ENCODE measurements at regions not wholly inside any gene's neighbourhood (a gene's known extent, or its start where the extent isn't known, plus 50 kb on each side); places are given as distances from the start of the nearest gene placed in this dataset.
"Not testable (repeated sequence)": the region's sequence is repeated elsewhere in the genome, so short reads cannot be mapped to it uniquely, and the experiment has no call there.

DNA sequence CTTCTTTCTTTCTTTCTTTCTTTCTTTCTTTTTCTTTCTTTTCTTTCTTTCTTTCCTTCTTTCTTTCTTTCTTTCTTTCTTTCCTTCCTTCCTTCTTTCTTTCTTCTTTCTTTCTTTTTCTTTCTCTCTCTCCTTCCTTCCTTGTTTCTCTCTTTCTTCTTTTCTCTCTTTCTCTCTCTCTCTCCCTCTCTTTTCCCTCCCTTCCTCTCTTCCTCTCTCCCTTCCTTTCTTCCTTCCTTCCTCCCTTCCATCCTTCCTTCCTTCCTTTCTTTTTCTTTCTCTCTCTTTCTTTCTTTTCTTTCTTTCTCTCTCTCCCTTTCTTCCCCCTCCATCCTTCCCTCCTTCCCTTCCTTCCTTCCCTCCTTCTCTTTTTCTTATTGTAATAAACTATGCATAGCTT lies 105.5 kb downstream of the ZBTB18 start:
- not testable (repeated sequence) for DNase-seq

DNA sequence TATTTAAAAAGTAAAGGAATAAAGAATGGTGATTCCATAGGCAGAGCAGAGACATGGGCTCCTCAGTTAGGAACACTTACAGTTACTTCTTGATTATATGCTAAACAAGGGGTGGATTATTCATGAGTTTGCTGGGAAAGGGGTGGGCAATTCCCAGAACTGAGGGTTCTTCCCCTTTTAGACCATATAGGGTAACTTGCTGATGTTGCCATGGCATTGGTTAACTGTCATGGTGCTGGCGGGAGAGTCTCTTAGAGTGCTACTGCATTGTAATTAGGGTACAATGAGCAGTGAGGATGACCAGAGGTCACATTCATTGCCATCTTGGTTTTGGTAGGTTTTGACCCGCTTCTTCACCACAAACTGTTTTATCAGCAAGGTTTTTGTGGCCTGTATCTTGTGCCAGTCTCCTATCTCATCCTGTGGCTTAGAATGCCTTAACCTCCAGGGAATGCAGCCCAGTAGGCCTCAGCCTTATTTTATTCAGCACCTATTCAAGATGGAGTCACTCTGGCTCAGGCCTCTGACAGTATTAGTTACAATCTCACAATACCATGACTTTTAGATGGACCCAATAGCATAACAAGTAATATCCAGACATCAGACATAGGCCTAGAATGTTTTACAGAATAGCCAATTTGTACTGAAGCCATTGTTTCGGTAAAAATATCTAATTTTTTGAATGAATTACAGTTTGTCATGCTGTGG lies 106.8 kb downstream of the ZBTB18 start:
- DNase-seq, result no peak

DNA sequence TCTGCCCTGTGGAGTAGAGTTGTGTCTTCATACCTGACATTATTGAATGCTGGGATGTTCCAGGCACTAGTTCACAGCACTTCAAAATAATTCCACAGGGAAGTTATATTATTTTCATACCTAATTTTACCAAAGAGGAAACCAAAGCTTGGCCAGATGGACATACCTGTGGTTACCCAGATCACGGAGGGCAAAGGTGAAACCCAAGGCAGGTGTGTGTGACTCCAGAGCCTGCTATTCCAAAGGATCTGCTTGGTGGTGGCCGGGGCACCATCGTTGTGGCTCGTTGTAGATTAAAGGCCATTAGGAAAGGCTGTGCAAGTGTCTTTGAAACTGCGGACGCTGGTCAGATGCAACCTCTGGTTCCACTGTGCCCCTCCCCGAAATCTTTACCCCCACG lies 108.6 kb downstream of the ZBTB18 start:
- DNase-seq, result no peak

DNA sequence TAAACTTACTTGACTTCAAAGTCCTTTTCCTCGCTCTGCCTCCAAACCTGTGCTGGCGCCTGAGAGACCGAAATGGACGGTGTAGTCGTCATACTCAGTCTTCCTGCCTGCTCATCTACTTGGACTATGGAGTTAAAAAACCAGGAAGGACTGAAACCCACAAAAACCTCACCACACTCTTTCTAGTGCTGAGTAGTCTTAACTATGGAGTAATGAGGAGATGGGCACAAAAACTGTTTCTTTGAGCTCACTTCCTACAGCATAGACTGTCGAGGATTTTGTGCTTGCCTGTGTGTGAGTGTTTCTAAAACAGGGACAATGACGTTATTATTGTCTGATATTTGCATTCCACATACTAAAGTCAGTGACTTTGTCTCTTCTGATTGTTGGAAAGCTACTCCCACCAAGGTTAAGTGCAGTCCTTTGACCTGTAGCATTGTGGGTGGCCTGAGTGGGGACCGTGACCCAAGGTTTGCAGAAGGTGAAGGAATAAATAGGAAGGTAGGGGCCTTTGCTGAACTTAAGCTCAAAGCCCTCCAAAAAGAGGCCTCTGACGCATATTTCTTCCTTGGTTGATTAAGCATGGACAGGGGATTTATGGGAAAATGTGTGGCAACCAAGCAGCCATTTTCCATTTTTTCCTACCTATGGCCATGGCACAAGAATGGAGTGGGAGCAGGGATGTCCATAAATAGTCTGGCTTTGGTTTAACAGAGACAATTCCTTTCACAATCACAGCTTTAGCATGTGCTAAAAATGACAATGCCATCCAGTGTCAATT lies 109.6 kb downstream of the ZBTB18 start:
- no peak for DNase-seq

DNA sequence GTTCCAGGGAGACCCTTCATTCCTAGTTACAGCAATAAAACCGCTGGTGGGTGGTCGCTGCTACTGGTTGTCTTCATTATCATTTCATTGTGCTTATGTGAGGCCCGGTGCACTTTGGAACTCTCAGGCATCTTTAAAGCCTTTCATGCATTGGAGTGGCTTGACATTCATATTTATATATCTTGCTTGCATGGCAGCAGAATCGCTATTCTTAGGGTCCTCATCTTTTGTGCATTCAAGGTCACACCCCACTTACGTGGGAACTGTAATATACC lies 110.1 kb downstream of the ZBTB18 start:
- no peak for DNase-seq

DNA sequence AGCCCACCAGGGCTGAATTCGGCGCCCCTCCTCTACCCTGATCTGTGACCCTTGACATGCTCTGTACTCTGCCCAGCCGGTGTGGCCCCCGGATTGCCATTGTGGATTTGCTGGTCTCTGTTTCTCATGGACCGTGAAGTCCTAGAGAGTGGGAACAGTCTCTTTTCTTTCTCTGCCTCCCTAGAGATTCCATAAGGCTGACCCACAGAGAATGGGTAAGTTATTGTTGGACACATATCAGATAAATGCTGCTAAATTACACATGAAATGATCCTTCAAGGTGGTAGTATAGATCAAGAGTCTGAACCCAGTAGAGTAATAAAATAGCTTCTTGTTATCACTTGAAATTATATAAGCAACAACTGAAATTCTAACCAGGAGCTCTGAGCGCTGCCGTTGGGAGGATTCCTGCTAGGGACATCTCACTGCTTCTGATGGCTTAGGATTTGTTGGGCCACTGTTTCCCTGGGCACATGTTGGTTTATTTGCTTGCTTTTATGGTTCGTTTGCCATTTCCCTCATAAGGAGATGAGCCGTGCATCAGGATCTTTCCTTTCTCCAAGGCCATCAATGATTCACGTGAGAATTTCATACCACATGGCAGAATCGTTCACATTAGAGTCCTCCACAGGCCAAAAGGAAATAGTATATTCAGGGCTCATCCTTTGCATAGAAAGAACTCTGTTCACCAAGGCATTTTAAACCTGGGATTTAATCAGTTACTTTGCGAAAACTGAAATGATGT lies 111.9 kb downstream of the ZBTB18 start:
- DNase-seq, result no peak

DNA sequence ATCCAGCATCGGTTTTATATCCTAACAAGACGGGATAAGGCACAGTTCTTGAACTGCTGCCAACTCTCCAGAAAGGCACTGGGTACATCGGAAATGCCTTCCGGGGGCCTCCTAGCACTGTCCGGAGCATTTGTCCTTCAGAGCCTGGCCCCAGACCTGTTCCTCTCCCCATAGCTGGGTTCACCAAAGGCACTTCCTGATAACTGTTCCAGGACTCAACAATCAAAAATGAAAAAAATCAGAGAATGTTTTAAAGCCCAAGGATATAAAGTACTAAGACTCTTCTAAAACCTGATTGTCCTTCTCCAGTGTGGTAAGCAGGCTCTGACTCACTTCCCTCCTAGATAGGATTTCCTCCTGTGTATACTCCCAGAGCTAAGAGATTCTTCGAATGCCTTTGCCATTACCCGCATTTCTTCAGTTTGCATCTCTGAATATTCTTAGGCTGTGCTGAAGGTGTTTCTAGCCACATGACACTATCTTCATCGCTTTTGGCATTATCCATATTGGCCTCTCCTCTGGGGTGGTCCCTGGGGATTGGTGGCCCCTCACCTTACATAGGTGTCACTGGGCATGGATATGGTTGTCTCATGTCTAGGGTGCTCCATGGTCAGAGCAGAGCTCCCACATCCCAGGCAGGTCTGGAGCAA lies 112.9 kb downstream of the ZBTB18 start:
- DNase-seq, result no peak

DNA sequence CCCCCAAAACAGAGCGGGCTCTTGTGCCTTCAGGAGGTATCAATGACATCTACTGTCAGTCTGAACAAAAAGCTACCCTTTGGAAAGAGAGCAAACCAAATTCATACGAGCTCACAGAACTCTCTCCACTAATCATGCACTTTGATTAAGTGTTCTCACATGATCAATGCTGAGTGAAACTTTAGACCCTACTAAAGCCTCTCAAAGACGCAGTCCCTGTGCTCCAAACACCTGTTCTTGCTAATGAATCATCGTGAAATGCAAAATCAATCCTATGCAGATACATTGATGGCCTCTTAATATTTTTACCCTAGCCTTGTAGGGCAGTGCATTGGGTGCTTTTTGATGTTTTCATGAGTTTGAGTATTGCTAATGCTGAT lies 113.4 kb downstream of the ZBTB18 start:
- no peak for DNase-seq

DNA sequence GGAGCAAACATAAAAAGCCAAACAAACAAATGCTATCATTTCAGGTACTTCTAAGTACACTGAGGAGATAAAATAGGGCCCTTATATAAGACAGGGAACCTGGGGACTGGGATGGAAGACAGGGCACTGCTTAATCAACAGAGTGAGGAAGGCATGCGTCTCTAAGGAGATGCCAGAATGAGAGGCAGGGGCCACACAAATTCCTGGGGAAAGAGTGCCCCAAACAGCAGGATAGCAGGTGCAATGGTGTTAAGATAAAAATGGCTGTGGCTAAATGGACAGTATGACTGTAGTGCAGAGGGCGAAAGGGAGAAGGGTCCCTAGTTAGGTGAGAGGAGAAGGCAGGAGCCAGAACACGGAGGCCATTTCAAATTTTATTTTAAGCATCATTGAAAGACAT lies 113.9 kb downstream of the ZBTB18 start:
- no peak for DNase-seq

DNA sequence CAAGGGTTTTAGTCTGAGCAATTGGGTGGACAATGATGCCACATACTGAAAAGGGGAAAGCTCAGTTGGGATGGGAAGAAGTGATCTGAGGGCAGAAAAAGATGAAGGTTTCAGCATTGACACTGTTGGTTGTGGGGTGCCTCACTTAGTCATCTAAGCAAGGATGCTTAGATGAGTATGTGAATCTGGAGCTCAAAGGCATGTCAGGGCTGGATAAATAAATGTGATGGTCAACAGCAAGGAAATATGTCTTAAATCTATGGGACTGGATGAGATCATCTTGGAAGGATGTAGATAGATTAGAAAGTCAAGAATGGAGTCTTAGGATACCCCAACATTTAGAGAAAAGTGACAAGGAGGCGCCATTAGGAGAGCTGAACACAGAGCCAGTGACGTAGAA lies 114.6 kb downstream of the ZBTB18 start:
- no peak for DNase-seq

DNA sequence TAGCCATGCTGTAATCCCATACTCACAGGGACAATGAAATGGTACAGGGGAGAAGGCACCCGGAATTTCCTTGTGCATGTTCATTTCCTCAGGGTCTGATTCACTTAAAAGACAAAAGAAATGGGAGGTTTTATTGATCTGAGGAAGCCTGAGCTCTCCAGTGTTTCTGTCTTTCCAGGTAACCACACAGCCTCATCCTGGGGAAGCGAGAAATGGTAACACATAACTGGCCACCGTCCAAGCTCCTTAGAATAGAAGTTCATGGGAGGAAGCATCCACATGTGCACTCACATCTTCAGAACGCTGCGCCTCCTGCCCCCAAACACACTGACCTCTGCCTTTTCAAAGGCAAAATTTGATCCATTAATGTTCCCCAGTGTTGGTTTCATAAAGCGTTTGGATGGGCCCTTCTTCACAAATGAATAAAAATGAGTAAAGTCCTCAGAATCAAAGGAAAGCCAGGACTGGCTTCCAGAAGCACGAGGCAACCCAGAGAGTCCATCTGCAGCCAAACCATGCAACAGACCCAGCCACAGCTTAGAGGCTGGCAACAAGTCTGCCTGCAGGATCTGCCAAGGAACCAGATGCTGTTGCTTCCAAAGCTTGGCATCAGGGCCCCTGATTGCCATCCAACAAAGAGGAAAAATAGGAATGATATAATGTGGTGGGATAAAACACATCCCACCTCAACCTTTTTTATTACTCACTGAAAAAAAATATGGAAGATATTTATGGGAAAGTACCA lies 120.3 kb downstream of the ZBTB18 start:
- DNase-seq, result peak in 53 of 58 donors; percentile 6 to 89 (median 52)

DNA sequence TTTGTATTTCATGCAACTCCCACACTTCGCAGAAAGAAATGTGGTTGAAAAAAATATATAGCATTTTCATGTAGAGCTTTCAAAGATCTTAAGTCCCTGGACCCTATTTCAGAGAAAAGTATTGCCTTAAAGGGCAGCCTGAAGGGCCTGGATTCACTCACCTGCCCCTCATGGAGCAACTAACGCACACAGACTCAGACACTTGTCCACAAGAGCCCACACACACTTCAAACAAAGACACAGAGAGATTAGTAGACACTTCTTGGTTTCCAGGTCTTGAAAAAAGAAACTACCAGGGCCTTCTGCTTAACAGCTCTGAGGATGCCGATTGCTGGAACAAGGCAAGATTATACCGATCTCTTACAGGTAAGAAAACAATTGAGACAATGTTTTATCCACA lies 122.2 kb downstream of the ZBTB18 start:
- DNase-seq, result no peak

DNA sequence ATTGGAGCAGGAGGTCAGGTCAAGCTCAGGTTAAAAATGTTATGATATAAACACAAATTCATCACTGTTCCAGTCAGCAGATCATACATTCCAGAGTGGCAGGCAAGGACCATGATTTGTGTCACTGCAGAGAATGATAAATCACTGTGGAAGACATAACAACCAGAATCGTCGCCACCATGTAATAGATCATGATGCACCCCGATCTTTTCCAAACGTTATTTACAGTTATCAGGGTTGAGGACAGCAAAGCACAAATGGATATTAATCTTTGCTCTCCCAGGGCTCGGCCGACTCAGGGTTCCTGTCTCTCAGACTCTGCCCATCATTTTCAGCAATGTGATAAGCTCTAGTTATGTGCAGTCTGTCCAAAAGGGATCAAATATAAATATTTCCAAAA lies 122.7 kb downstream of the ZBTB18 start:
- DNase-seq, result no peak

DNA sequence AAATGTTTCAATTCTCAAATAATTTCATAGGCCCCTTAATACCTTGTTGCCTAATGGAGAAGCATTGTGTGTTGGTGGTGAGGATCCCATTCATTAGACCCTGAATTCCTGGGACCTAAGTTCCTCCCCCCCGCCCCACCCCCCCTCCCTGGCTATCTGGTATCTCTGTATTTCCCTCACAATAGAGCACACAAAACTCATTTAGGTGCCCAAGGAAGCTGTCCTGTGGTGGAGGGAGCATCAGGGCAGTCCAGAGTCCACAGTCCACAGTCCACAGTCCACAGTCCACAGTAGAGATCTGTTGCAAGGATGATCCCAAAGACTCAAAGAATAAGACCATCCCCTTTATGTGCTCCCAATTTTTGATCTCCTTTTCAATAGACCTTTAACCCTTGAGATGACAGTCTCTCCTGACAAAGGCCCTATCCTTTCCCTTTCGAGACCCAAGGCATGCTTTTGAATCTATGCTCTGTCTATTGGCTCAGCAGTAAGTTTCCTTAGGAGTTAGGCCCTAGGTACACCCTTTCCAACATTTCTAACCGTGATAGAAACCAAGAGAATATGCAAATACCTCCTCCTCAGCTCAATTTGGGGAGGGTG lies 123.9 kb downstream of the ZBTB18 start:
- DNase-seq, result no peak

DNA sequence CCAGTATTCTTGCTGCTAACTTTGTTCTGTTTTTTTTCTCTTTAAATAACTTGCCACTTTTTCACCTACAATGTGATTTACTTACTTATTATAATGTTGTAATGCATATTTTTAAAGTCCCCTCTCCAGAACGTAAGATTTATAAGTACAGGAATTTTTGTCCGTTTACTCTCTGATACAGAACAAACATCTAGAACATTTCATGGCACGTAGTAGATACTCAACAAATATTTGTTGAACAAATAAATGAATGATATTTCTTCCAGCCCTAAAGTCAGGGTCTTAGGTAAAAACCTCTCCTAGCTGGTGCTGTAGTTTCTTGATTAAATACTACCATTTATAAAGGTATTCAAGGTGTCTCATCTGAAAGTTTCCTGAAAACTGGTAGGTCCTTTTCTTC lies 125.1 kb downstream of the ZBTB18 start:
- DNase-seq, result no peak

DNA sequence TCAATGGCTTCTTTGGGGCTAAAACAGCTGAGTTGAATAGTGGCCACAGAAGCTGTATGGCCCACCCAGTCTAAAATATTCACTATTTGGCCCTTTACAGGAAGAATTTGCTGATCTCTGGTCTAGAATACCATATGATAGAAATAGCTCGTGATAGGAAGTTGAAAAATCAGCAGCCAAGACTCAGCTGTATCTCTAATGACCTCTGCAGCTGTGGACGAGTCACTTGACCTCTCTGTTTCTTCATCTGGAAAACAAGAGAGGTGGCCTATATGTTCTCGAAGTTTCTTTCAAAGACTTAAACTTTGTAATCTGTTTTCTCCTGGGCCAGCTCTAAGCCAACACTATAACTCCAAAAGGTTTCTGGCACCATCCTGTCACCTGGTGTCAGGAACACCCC lies 129.2 kb downstream of the ZBTB18 start:
- no peak for DNase-seq

DNA sequence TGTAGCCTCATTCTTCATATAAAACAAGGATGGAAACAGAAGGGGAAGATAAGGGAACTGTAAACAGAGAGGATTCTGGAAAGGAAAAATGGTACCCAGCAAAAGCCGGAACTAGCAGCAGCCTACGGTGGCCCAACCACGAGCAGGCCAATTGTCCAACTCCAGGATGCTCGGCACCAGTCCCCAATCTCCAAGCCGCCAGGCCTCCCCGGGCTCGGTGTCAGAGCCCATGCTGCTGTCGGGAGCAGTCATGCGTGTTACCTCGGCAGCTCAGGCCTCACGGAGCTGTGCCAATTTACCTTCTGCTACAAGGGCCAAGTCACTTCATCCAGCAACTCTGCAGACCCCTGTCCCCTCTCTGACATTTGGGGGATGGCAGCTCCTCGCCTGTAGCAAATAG lies 130.8 kb downstream of the ZBTB18 start:
- DNase-seq, result no peak

DNA sequence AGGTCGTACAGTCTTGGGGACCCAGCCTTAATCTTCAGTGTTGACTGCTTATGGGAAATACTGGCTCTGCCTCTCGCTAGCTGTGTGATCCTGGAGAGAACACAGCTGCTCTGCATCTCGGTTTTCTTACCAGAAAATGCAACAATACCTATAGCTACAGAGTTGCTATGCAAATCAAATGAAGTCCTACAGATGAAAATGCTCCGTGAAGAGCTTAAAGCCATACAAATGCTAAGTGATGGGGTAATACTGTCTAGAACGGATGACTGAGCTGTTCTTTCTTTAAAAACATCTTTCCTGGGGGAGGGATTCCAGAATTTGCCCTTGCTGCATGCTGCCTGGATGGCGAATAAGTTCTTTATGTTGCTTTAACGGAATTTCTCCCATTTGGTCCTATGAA lies 132.0 kb downstream of the ZBTB18 start:
- no peak for DNase-seq

DNA sequence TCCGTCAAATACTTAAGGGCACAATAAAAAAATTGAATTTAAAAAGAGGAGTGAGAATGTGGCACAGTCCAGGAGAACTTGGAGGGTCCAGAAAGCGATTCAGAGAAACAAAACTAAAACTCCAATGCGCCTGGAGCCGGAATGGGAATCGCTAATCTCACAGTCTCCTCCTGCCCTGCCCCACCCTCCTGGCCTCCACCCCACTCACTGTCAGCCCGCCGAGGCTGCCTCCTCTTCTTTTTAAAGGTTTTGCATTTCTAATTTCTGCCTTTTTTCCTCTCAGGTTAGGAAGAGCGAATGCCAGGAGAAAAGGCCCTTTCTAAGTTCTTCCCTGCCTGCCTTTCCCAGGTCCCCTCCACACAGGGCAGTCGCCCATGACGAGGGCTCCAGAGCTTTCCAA lies 135.3 kb downstream of the ZBTB18 start:
- no peak for DNase-seq

DNA sequence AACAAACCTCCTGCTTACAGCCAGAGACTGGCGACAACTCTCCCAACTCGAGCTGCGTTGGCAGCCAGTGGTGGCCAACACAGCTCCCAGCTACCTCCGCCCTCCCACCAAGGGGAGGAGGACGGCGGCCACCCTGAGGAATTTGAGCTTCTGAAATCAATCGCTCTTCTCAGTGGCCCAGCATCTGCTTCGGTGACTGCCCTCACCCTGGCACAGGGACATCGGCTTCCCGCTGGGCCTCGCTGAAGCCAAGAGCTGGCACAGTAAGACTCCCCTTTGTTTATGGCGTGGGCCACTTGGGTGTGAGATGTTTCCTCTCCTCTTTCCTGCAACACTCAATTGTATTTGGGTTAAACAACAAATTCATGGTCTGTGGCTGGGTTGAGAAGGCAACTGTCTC lies 136.2 kb downstream of the ZBTB18 start:
- peak in 17 of 58 donors; percentile 3 to 53 (median 24) for DNase-seq

DNA sequence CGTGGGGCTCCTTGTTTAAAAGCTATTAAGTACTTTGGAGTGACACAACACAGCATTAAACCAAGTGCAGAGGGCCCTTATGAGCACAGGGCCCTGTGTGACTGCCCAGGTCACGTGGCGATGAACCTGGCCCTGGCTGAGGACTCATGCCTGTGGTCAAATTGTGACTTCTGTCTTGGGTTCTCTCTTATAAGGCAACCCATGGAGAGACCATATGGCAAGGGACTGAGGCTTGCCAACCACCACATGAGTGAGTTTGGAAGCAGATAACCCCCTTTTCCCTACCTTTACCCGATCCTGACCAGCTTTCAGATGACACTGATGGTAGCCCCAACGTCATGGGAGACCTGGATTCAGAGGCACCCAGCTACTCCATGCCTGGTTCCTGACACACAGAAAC lies 140.5 kb downstream of the ZBTB18 start:
- DNase-seq, result no peak

Measured in anterior cingulate cortex (tissue), 58 donors.